ENCODE measurements at regions not wholly inside any gene's neighbourhood (a gene's known extent, or its start where the extent isn't known, plus 50 kb on each side); places are given as distances from the start of the nearest gene placed in this dataset.

DNA sequence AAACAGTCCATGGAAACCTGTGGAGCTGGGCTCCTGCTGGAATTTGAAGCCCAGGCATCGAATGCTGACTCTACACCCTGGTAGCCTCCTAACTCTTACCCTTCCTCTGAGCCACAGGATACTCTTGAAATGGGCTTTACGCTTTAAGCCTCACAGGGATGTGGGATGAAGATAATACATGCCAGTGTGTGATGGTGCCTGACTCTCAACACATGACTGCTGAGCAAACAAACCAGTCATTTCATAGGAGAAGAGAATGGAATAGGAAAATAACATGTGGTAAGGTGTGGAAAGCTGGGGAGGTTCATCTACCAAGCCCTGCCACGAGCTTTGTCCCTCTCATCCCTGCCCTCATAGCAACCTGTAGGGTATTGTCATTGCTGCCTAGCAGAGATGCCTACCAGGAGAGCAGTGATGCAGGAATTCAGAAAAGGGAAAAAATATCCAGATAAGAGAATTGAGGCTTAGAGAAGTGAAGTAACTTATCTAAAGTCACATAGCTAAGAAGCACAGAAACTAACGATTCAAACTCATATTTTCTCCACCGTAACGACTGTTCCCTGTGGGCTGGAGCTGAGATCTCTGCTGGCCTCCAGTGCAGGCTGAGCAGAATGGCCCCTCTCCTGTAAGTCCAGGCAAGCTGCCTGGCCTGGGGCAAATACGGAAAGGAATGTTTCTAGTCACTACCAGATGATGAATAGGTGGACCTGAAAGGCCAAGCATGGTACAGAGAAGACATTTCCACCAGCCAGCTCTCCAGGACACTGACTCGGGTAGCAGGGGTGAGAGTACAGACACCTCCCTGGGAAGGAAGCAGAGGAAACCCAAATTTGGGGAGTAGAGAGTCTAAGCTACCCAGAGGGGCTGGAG is 90.2 kb upstream of the DUSP5 start:
- TF ChIP-seq, protein P1, sequence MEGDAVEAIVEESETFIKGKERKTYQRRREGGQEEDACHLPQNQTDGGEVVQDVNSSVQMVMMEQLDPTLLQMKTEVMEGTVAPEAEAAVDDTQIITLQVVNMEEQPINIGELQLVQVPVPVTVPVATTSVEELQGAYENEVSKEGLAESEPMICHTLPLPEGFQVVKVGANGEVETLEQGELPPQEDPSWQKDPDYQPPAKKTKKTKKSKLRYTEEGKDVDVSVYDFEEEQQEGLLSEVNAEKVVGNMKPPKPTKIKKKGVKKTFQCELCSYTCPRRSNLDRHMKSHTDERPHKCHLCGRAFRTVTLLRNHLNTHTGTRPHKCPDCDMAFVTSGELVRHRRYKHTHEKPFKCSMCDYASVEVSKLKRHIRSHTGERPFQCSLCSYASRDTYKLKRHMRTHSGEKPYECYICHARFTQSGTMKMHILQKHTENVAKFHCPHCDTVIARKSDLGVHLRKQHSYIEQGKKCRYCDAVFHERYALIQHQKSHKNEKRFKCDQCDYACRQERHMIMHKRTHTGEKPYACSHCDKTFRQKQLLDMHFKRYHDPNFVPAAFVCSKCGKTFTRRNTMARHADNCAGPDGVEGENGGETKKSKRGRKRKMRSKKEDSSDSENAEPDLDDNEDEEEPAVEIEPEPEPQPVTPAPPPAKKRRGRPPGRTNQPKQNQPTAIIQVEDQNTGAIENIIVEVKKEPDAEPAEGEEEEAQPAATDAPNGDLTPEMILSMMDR (conservative IDR thresholded peaks at IDR 0.05): no peak
- TF ChIP-seq ZFX (IDR thresholded peaks at IDR 0.05): no peak
